ENCODE measurements at regions not wholly inside any gene's neighbourhood (a gene's known extent, or its start where the extent isn't known, plus 50 kb on each side); places are given as distances from the start of the nearest gene placed in this dataset.
A peak's percentile ranks its signal among the peaks of the same experiment; 100 is the strongest.

GRCh38 chr15:98071786-98072185 is 111.3 kb downstream of the ARRDC4 start:
- no peak overlapping the region for H3K4me3 Mint-ChIP-seq (ENCODE audit: unreplicated experiment)
- ChIA-PET POLR2A (interaction anchor here (1.2 kb wide), 1 partner anchor 152 kb away, joined by 3 read pairs; no protein-coding TSS in a partner anchor), CTCF (interaction anchor here (0.5 to 2.1 kb wide), 3 partner anchors 9 to 76 kb away, joined by 3 to 7 read pairs (median 4); no protein-coding TSS in a partner anchor)

GRCh38 chr15:98075441-98075840 is 114.9 kb downstream of the ARRDC4 start:
- Mint-ChIP-seq H3K4me3 (ENCODE audit: unreplicated experiment) (no peak overlapping the region), H3K27ac (ENCODE audit: low read depth, unreplicated experiment) (no peak overlapping the region), H3K9me3 (ENCODE audit: unreplicated experiment) (no peaks in the 10 kb centered on the region), H3K36me3 (ENCODE audit: insufficient read depth, unreplicated experiment) (no peaks in the 10 kb centered on the region), H3K27me3 (ENCODE audit: insufficient read depth, unreplicated experiment) (no peaks in the 10 kb centered on the region), H3K4me1 (ENCODE audit: insufficient read depth, unreplicated experiment) (no peaks in the 10 kb centered on the region)
- no peak for DNase-seq (ENCODE audit: unreplicated experiment)
- BruUV-seq (replicated peaks), result no TSS peak
- ChIA-PET CTCF (no interaction called here), POLR2A (interaction anchor here (0.6 to 1.0 kb wide), 2 partner anchors 40 to 109 kb away, joined by 4 to 6 read pairs; no protein-coding TSS in a partner anchor)
- intact Hi-C loops (cut with micrococcal nuclease), result no loop called here
- TF ChIP-seq CTCF (IDR thresholded peaks at IDR 0.05; ENCODE audit: unreplicated experiment), result no peak

More at GRCh38 chr15:98071786-98072185, 111.3 kb downstream of the ARRDC4 start:
- Mint-ChIP-seq H3K27ac (ENCODE audit: low read depth, unreplicated experiment) (no peak overlapping the region), H3K9me3 (ENCODE audit: unreplicated experiment) (no peaks in the 10 kb centered on the region), H3K27me3 (ENCODE audit: insufficient read depth, unreplicated experiment) (no peaks in the 10 kb centered on the region), H3K4me1 (ENCODE audit: insufficient read depth, unreplicated experiment) (no peaks in the 10 kb centered on the region), H3K36me3 (ENCODE audit: insufficient read depth, unreplicated experiment) (no peaks in the 10 kb centered on the region)
- no peak for DNase-seq (ENCODE audit: unreplicated experiment)
- no TSS peak for BruUV-seq (replicated peaks)
- intact Hi-C loops (cut with micrococcal nuclease), result no loop called here
- no peak for TF ChIP-seq CTCF (IDR thresholded peaks at IDR 0.05; ENCODE audit: unreplicated experiment)

GRCh38 chr15:98076021-98076816 is 115.7 kb downstream of the ARRDC4 start:
- Mint-ChIP-seq H3K27me3 (ENCODE audit: insufficient read depth, unreplicated experiment) (no peaks in the 10 kb centered on the region), H3K36me3 (ENCODE audit: insufficient read depth, unreplicated experiment) (no peaks in the 10 kb centered on the region), H3K4me3 (ENCODE audit: unreplicated experiment) (no peak overlapping the region), H3K27ac (ENCODE audit: low read depth, unreplicated experiment) (no peak overlapping the region), H3K4me1 (ENCODE audit: insufficient read depth, unreplicated experiment) (no peaks in the 10 kb centered on the region), H3K9me3 (ENCODE audit: unreplicated experiment) (no peaks in the 10 kb centered on the region)
- no peak for TF ChIP-seq CTCF (IDR thresholded peaks at IDR 0.05; ENCODE audit: unreplicated experiment)
- intact Hi-C loops (cut with micrococcal nuclease), result no loop called here
- ChIA-PET CTCF (interaction anchor here (0.6 kb wide), 1 partner anchor 217 kb away, joined by 4 read pairs; no protein-coding TSS in a partner anchor), POLR2A (interaction anchor here (0.6 to 1.3 kb wide), 2 partner anchors 39 to 109 kb away, joined by 3 to 4 read pairs; no protein-coding TSS in a partner anchor)
- DNase-seq (ENCODE audit: unreplicated experiment), result no peak
- no TSS peak for BruUV-seq (replicated peaks)

- peak; percentile 9 for DNase-seq (ENCODE audit: unreplicated experiment)
- CTCF ChIA-PET, result interaction anchor here (0.6 to 1.5 kb wide), 5 partner anchors 23 to 547 kb away, joined by 3 to 7 read pairs (median 4); no protein-coding TSS in a partner anchor
- H3K36me3 Mint-ChIP-seq (ENCODE audit: insufficient read depth, unreplicated experiment), result no peaks in the 10 kb centered on the region
- BruUV-seq (replicated peaks), result no TSS peak
- no peaks in the 10 kb centered on the region for H3K27me3 Mint-ChIP-seq (ENCODE audit: insufficient read depth, unreplicated experiment)
- no peak for TF ChIP-seq CTCF (IDR thresholded peaks at IDR 0.05; ENCODE audit: unreplicated experiment)
- intact Hi-C loops (cut with micrococcal nuclease), result no loop called here
- no peaks in the 10 kb centered on the region for H3K4me1 Mint-ChIP-seq (ENCODE audit: insufficient read depth, unreplicated experiment)
- H3K4me3 Mint-ChIP-seq (ENCODE audit: unreplicated experiment), result no peak overlapping the region
- H3K9me3 Mint-ChIP-seq (ENCODE audit: unreplicated experiment), result no peaks in the 10 kb centered on the region
- POLR2A ChIA-PET, result interaction anchor here (0.6 to 1.4 kb wide), 3 partner anchors 40 to 45 kb away, joined by 3 to 5 read pairs (median 3); no protein-coding TSS in a partner anchor
- H3K27ac Mint-ChIP-seq (ENCODE audit: low read depth, unreplicated experiment), result no peak overlapping the region
Measured at GRCh38 chr15:98077186-98077585, 116.7 kb downstream of the ARRDC4 start.
